ENCODE measurements at regions not wholly inside any gene's neighbourhood (a gene's known extent, or its start where the extent isn't known, plus 50 kb on each side); places are given as distances from the start of the nearest gene placed in this dataset.

DNA sequence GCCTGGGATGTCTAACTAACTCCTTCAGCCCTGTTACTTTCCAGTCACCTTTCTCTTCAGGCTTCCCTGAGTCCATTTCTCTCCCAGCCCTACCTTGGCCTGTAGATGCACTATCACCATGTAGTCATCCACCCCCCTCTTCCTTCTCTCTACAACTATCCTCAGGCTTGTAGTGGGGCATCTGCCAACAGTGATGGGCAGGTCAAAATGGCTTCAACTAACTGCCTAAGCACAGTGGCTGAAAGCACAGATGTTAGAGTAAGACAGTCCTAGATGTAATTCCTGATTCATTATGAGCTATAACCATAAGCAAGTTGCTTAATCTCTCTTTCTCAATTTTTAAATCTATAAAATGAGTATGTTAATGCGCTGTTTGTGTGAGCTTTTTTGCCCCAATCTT lies 133.6 kb upstream of the NAV3 start:
- TF ChIP-seq, protein P1, sequence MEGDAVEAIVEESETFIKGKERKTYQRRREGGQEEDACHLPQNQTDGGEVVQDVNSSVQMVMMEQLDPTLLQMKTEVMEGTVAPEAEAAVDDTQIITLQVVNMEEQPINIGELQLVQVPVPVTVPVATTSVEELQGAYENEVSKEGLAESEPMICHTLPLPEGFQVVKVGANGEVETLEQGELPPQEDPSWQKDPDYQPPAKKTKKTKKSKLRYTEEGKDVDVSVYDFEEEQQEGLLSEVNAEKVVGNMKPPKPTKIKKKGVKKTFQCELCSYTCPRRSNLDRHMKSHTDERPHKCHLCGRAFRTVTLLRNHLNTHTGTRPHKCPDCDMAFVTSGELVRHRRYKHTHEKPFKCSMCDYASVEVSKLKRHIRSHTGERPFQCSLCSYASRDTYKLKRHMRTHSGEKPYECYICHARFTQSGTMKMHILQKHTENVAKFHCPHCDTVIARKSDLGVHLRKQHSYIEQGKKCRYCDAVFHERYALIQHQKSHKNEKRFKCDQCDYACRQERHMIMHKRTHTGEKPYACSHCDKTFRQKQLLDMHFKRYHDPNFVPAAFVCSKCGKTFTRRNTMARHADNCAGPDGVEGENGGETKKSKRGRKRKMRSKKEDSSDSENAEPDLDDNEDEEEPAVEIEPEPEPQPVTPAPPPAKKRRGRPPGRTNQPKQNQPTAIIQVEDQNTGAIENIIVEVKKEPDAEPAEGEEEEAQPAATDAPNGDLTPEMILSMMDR (IDR thresholded peaks at IDR 0.05; ENCODE audit: low read depth, low read length) = no peak
- no peak for TF ChIP-seq EZH2phosphoT487 (IDR thresholded peaks at IDR 0.05; ENCODE audit: low read depth)
